Gastroesophageal sphincter (tissue), 4 donors: ENCODE measurements at regions not wholly inside any gene's neighbourhood (a gene's known extent, or its start where the extent isn't known, plus 50 kb on each side); places are given as distances from the start of the nearest gene placed in this dataset.

Source experiments
- ATAC-seq: fragments of 150-250 bp; one replicate; pipeline ENCODE4 v1.9.1; 2016; ENCODE audit warnings: mild to moderate bottlenecking, moderate library complexity
- H3K27ac ChIP-seq, 4 donors: fragments of 200-600 bp; sonication (generic) in 3 of 4; 1 replicate in 3 of 4; 2 replicates in 1 of 4; pipeline ENCODE4 v1.5.1; 2016 to 2019
- H3K27me3 ChIP-seq: fragments of 200-600 bp; sonication (generic); one replicate; pipeline ENCODE4 v1.5.1; 2019
- H3K36me3 ChIP-seq, 2 donors: fragments of 200-600 bp; sonication (generic); one replicate each; pipeline ENCODE4 v1.5.1; 2019; ENCODE audit warnings: control low read depth in 1 of 2
- H3K4me1 ChIP-seq, 3 donors: fragments of 200-600 bp; sonication (generic); 1 replicate in 2 of 3; 2 replicates in 1 of 3; pipeline ENCODE4 v1.5.1; 2016 to 2019; ENCODE audit warnings: control low read depth in 2 of 3
- H3K4me3 ChIP-seq, 2 donors: fragments of 200-600 bp; sonication (generic); one replicate each; pipeline ENCODE4 v1.5.1; 2019; ENCODE audit warnings: mild to moderate bottlenecking in 1 of 2, moderate library complexity in 1 of 2
- H3K9me3 ChIP-seq, 3 donors: fragments of 200-600 bp; sonication (generic); one replicate each; pipeline ENCODE4 v1.5.1; 2017 to 2019; ENCODE audit warnings: control low read depth in 2 of 3
- CTCF ChIP-seq, 4 experiments: fragments of 200-600 bp in 2 of 4; fragments of 450-650 bp in 2 of 4; sonication (generic) in 1 of 4; IDR thresholded peaks; one replicate each; pipeline ENCODE4 v1.5.1; 2017 to 2019; ENCODE audit warnings: antibody characterized with exemption in 4 of 4, mild to moderate bottlenecking in 2 of 4, moderate library complexity in 2 of 4
- EP300 ChIP-seq: sonication (generic); formaldehyde crosslinking; IDR thresholded peaks from one replicate; pipeline ENCODE4 v1.6.1; 2017; ENCODE audit warnings: antibody characterized with exemption, mild to moderate bottlenecking
- POLR2A ChIP-seq, 2 donors: fragments of 450-650 bp; IDR thresholded peaks; one replicate each; pipeline ENCODE4 v1.6.1; 2017; ENCODE audit warnings: antibody characterized with exemption in 2 of 2, mild to moderate bottlenecking in 2 of 2, moderate library complexity in 1 of 2
- POLR2AphosphoS5 ChIP-seq: sonication (generic); formaldehyde crosslinking; IDR thresholded peaks from one replicate; pipeline ENCODE4 v1.6.1; 2017; ENCODE audit warnings: antibody characterized with exemption
- WGBS, 2 donors: methylation state at CpG; one replicate each; pipeline ENCODE4 v1.1.5; 2018; ENCODE audit warnings: low coverage in 1 of 2; 5-methylcytosine and 5-hydroxymethylcytosine counted together

GRCh38 chr15:85318048-85318731, 62.2 kb upstream of the AKAP13 start:
- H3K36me3 ChIP-seq, result no peaks in the 10 kb centered on the region
- peaks cover 0 to 8% (median 0%) of the 10 kb centered on the region in 3 donors for H3K9me3 ChIP-seq
- H3K4me1 ChIP-seq, result no peaks in the 10 kb centered on the region
- ATAC-seq, result no peak
- no peak for TF ChIP-seq CTCF (IDR thresholded peaks at IDR 0.05)
- no peak for TF ChIP-seq POLR2AphosphoS5
- TF ChIP-seq POLR2A (IDR thresholded peaks at IDR 0.05), result no peak
- TF ChIP-seq EP300, result no peak
- 24 to 29% methylated on average over 2 of the region's 2 CpGs for WGBS, 2 donors
- no peak overlapping the region for H3K27ac ChIP-seq
- H3K27me3 ChIP-seq, result no peaks in the 10 kb centered on the region
- no peak overlapping the region for H3K4me3 ChIP-seq

- no peak overlapping the region for H3K27ac ChIP-seq
- TF ChIP-seq CTCF (IDR thresholded peaks at IDR 0.05) (no peak), EP300 (no peak), POLR2A (IDR thresholded peaks at IDR 0.05) (no peak), POLR2AphosphoS5 (no peak)
- WGBS, 2 donors, result 44 to 74% methylated on average over 2 of the region's 2 CpGs
Measured at GRCh38 chr15:85318732-85319076, 61.7 kb upstream of the AKAP13 start.

DNA sequence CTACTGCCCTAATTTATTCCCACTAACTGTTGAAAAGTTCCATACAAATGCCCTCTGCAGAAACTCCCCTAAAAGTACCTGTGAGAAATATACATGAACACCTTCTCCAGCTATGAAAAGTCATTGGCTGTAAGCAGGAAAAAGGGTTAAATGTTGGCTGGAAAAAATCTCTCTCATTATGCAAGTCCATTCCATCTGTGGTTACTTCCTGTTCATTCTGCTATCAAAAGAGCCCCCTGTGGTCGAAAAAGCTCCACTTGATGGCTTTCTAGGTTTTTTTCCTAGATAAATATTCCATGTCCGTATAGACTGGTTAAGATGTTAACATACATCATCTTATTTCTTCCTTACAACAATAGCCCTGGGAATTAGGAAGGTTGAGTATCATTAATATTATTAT, 56.2 kb upstream of the AKAP13 start:
- Histone ChIP-seq H3K36me3 (no peaks in the 10 kb centered on the region), H3K27ac (no peak overlapping the region), H3K4me3 (no peak overlapping the region), H3K4me1 (peaks cover 0 to 3% (median 0%) of the 10 kb centered on the region in 3 donors), H3K9me3 (peaks cover 0 to 8% (median 0%) of the 10 kb centered on the region in 3 donors), H3K27me3 (no peaks in the 10 kb centered on the region)
- no peak for ATAC-seq
- WGBS, 2 donors, result 58 to 61% methylated on average over 2 of the region's 2 CpGs
- no peak for TF ChIP-seq POLR2AphosphoS5
- no peak for TF ChIP-seq CTCF (IDR thresholded peaks at IDR 0.05)
- no peak for TF ChIP-seq EP300
- TF ChIP-seq POLR2A (IDR thresholded peaks at IDR 0.05), result no peak

More at GRCh38 chr15:85318732-85319076, 61.7 kb upstream of the AKAP13 start:
- Histone ChIP-seq H3K27me3 (no peaks in the 10 kb centered on the region), H3K36me3 (no peaks in the 10 kb centered on the region), H3K4me3 (no peak overlapping the region), H3K4me1 (no peaks in the 10 kb centered on the region), H3K9me3 (peaks cover 0 to 8% (median 0%) of the 10 kb centered on the region in 3 donors)
- ATAC-seq, result no peak

- Histone ChIP-seq H3K27ac (no peak overlapping the region), H3K9me3 (peaks cover 0 to 8% (median 0%) of the 10 kb centered on the region in 3 donors), H3K36me3 (no peaks in the 10 kb centered on the region), H3K4me1 (peaks cover 3 to 15% (median 4%) of the 10 kb centered on the region in 3 donors), H3K27me3 (no peaks in the 10 kb centered on the region), H3K4me3 (no peak overlapping the region)
- ATAC-seq, result no peak
- WGBS, 2 donors, result 73 to 90% methylated on average over 2 of the region's 2 CpGs
- TF ChIP-seq POLR2AphosphoS5, result no peak
- TF ChIP-seq EP300, result no peak
- no peak for TF ChIP-seq POLR2A (IDR thresholded peaks at IDR 0.05)
- no peak for TF ChIP-seq CTCF (IDR thresholded peaks at IDR 0.05)
Measured at GRCh38 chr15:85325834-85326233, 54.6 kb upstream of the AKAP13 start.

GRCh38 chr15:85326291-85326690, 54.1 kb upstream of the AKAP13 start:
- no peak for ATAC-seq
- Histone ChIP-seq H3K4me1 (peaks cover 3 to 20% (median 8%) of the 10 kb centered on the region in 3 donors), H3K9me3 (peaks cover 0 to 8% (median 0%) of the 10 kb centered on the region in 3 donors), H3K27ac (no peak overlapping the region), H3K27me3 (no peaks in the 10 kb centered on the region), H3K36me3 (no peaks in the 10 kb centered on the region), H3K4me3 (no peak overlapping the region)
- no peak for TF ChIP-seq EP300
- TF ChIP-seq CTCF (IDR thresholded peaks at IDR 0.05), result no peak
- no peak for TF ChIP-seq POLR2A (IDR thresholded peaks at IDR 0.05)
- TF ChIP-seq POLR2AphosphoS5, result no peak
